HepG2 (cell line): ENCODE measurements at regions not wholly inside any gene's neighbourhood (a gene's known extent, or its start where the extent isn't known, plus 50 kb on each side); places are given as distances from the start of the nearest gene placed in this dataset.

Experiments used
- ATAC-seq: fragments of 200-7000 bp; cut with Tn5 transposase; 3 replicates; pipeline ENCODE4 v1.9.1; 2020; ENCODE audit warnings: mild to moderate bottlenecking, moderate library complexity
- BruUV-seq: library from RNA; stranded (reverse); fragments of 400-500 nt; replicated peaks from 2 replicates; lab custom pipeline; 2021; lab: Mats Ljungman, UMichigan
- CTCF ChIA-PET: fragments of 300-600 bp; formaldehyde crosslinking; extraction: SDS; loops from one replicate; lab custom pipeline; 2021; ENCODE audit warnings: low total read pairs, inconsistent platforms, low intra/inter-chr PET ratio; lab: Yijun Ruan, JAX
- POLR2A ChIA-PET: fragments of 350-600 bp; sonication (Branson Sonifier 250); formaldehyde crosslinking; loops from one replicate; lab custom pipeline; 2020; ENCODE audit warnings: antibody characterized with exemption, inconsistent platforms; lab: Yijun Ruan, JAX
- DNase-seq: peaks from one replicate; pipeline ENCODE4 v3.0.0-alpha.2; 2015; ENCODE audit warnings: low spot score
- FAIRE-seq: peaks from 3 replicates; lab custom pipeline; 2011; peaks lifted over from hg19 to GRCh38; lab: Jason Lieb, UNC
- H2AFZ ChIP-seq: one replicate; pipeline ENCODE4 v1.6.1; 2011; ENCODE audit warnings: low read length, inconsistent platforms
- H3K27ac ChIP-seq: fragments of 300-600 bp; 3 replicates; pipeline ENCODE4 v1.8.0; 2011; ENCODE audit warnings: mixed run types, mild to moderate bottlenecking, mixed read lengths, low read length, inconsistent platforms; ENCODE audit not compliant: insufficient read depth; ENCODE audit errors: extremely low read length
- H3K27me3 ChIP-seq, 2 experiments: fragments of 200-600 bp in 1 of 2; 2 replicates in 1 of 2; 3 replicates in 1 of 2; pipeline versions ENCODE4 v1.6.0 to v1.8.0; 2011; ENCODE audit warnings: low read length in 2 of 2, mild to moderate bottlenecking in 2 of 2, moderate library complexity in 2 of 2, inconsistent platforms in 1 of 2; ENCODE audit not compliant: insufficient read depth in 2 of 2, control insufficient read depth in 1 of 2
- H3K36me3 ChIP-seq, 2 experiments: fragments of 200-600 bp in 1 of 2; replicated peaks in 1 of 2; 2 replicates in 1 of 2; 3 replicates in 1 of 2; pipeline versions ENCODE4 v1.5.1 to v1.8.0; 2011; ENCODE audit warnings: low read length in 2 of 2, inconsistent platforms in 1 of 2; ENCODE audit not compliant: insufficient read depth in 2 of 2, control insufficient read depth in 1 of 2
- H3K4me1 ChIP-seq: 2 replicates; pipeline ENCODE4 v1.5.1; 2012; ENCODE audit warnings: low read length, inconsistent platforms; ENCODE audit not compliant: insufficient read depth
- H3K4me2 ChIP-seq: 2 replicates; pipeline ENCODE4 v1.6.0; 2011; ENCODE audit warnings: low read depth, low read length, inconsistent platforms
- H3K4me3 ChIP-seq, 3 experiments: fragments of 200-600 bp in 1 of 3; sonication (generic), shearing (Covaris generic) in 1 of 3; replicated peaks in 1 of 3; 2 replicates each; pipeline ENCODE4 v1.5.1; 2011 to 2016; ENCODE audit warnings: low read length in 3 of 3, inconsistent platforms in 2 of 3, low read depth in 2 of 3, mild to moderate bottlenecking in 2 of 3, control low read depth in 1 of 3, mixed read lengths in 1 of 3; ENCODE audit not compliant: insufficient read depth in 1 of 3
- H3K79me2 ChIP-seq: one replicate; pipeline ENCODE4 v1.6.1; 2011; ENCODE audit warnings: low read length, inconsistent platforms; ENCODE audit not compliant: insufficient read depth
- H3K9ac ChIP-seq: 2 replicates; pipeline ENCODE4 v1.6.0; 2011; ENCODE audit warnings: mild to moderate bottlenecking, low read depth, low read length, inconsistent platforms; ENCODE audit not compliant: insufficient read depth
- H3K9me3 ChIP-seq: 2 replicates; pipeline ENCODE4 v1.5.1; 2012; ENCODE audit warnings: mild to moderate bottlenecking, low read length
- H4K20me1 ChIP-seq: 2 replicates; pipeline ENCODE4 v1.6.0; 2011; ENCODE audit warnings: inconsistent platforms, mild to moderate bottlenecking, low read length, moderate library complexity; ENCODE audit not compliant: insufficient read depth
- HNRNPK ChIP-seq: fragments of 200-400 bp; formaldehyde crosslinking; IDR thresholded peaks from 2 replicates; pipeline ENCODE4 v1.6.1; 2018; ENCODE audit warnings: low read length, low read depth, moderate library complexity, mild to moderate bottlenecking; ENCODE audit not compliant: poor library complexity, severe bottlenecking
- KDM6A ChIP-seq: IDR thresholded peaks from 2 replicates; pipeline ENCODE4 v1.6.1; 2016; ENCODE audit warnings: low read depth
- ZMYM4 ChIP-seq: sonication (generic); formaldehyde crosslinking; IDR thresholded peaks from 2 replicates; pipeline ENCODE4 v1.8.1; 2023; ENCODE audit warnings: mild to moderate bottlenecking, missing genetic modification reagents
- WGBS: methylation state at CpG from one replicate; pipeline ENCODE4 v1.1.6; 2017; ENCODE audit warnings: low lambda C conversion rate; 5-methylcytosine and 5-hydroxymethylcytosine counted together
- in situ Hi-C: cut with HindIII; loops from 2 replicates; pipeline ENCODE4 v1.10.0; 2017; ENCODE audit warnings: low pct_unique_long_range_greater_than_20kb; ENCODE audit not compliant: extremely low pct_ligation_motif_present
- intact Hi-C: fragments of 100-400 bp; cut with micrococcal nuclease; formaldehyde crosslinking; loops from one replicate; pipeline ENCODE4 v1.10.0; 2022; ENCODE audit not compliant: unreplicated experiment
- TF ChIP-seq, protein P1 (sequence below): sonication (generic); formaldehyde crosslinking; IDR thresholded peaks from 2 replicates; pipeline ENCODE4 v1.5.1; 2020; ENCODE audit warnings: missing genetic modification reagents, mild to moderate bottlenecking, borderline replicate concordance

DNA sequence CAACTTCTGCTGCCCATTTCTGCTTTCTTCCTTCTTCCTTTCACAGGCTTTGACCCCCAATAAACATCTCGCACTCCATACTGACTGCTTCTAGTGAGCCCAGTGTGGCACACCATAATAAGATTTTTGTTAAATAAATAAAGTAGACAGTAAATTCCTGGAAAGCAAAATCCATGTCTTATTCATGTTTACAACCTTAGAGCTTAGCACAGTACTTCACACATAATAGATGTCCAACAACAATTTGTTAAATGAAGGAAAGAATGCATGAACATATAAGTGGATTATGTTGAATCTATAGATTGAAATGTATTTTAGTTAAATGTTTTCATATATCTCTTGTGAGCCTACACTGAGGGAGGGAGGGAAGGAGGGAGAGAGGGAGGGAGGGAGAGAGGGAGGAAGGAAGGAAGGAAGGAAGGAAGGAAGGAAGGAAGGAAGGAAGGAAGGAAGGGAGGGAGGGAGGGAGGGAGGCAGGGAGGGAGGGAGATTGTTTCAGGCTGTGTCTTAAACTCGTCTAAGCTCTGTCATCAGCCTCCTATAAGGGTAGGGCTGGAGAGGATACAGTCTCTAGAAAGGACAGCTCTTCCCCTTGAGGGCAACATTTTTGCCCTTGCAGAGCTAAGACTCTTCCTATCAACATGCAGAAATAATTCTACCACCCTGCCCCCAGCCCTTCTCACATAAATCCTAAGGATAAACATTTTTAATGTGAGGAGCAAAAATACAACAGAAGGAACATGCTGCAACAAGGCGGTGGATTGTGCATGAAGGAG lies 168.1 kb downstream of the BARX2 start:
- ChIA-PET POLR2A (no interaction called here), CTCF (no interaction called here)
- no peaks in the 10 kb centered on the region for H4K20me1 ChIP-seq
- no peak overlapping the region for H3K9ac ChIP-seq
- TF ChIP-seq HNRNPK (peak; percentile 44), KDM6A (CRISPR knock-in tag) (no peak)
- TF ChIP-seq, protein P1, sequence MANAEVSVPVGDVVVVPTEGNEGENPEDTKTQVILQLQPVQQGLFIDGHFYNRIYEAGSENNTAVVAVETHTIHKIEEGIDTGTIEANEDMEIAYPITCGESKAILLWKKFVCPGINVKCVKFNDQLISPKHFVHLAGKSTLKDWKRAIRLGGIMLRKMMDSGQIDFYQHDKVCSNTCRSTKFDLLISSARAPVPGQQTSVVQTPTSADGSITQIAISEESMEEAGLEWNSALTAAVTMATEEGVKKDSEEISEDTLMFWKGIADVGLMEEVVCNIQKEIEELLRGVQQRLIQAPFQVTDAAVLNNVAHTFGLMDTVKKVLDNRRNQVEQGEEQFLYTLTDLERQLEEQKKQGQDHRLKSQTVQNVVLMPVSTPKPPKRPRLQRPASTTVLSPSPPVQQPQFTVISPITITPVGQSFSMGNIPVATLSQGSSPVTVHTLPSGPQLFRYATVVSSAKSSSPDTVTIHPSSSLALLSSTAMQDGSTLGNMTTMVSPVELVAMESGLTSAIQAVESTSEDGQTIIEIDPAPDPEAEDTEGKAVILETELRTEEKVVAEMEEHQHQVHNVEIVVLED (CRISPR knock-in tag): no peak
- TF ChIP-seq, all 625 proteins: peak for 1
- Histone ChIP-seq H3K4me3 (no peak overlapping the region), H2AFZ (no peak overlapping the region), H3K79me2 (no peaks in the 10 kb centered on the region), H3K4me1 (no peaks in the 10 kb centered on the region), H3K27me3 (no peaks in the 10 kb centered on the region; a peak in 1 of 5 replicates), H3K36me3 (no peaks in the 10 kb centered on the region), H3K27ac (no peak overlapping the region), H3K9me3 (peaks cover 5% of the 10 kb centered on the region), H3K4me2 (no peak overlapping the region)
- ATAC-seq (no peak), DNase-seq (no peak), FAIRE-seq (no peak)
- intact Hi-C loops (no loop called here), in situ Hi-C loops (no loop called here)
- BruUV-seq: no TSS peak
- WGBS: 2% methylated on average over 3 of the region's 3 CpGs

DNA sequence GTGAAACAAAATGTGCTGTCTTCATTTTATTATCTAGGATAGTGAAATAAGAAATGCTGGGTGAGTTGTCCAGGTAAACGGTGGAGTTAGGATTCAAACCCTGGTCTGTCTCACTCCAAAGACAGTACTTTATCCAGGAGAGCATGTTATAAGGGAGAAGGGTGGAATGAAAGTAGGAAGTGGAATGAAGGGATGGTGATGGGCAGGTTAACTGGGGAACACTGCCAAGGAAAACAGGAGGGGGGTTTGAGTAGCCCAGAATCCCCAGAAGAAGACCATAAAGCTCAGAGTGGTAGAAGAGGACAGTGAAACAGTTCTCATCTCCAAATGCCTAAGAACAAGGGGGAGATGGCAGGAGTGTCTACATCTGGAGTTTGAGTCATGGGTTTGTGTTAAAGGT lies 169.0 kb downstream of the BARX2 start:
- Histone ChIP-seq H3K4me2 (no peak overlapping the region), H3K9ac (no peak overlapping the region), H3K27ac (no peak overlapping the region), H3K79me2 (no peaks in the 10 kb centered on the region), H3K9me3 (peaks cover 2% of the 10 kb centered on the region), H3K4me1 (no peaks in the 10 kb centered on the region), H2AFZ (no peak overlapping the region), H3K36me3 (no peaks in the 10 kb centered on the region), H3K4me3 (no peak overlapping the region), H4K20me1 (no peaks in the 10 kb centered on the region), H3K27me3 (no peaks in the 10 kb centered on the region; a peak in 1 of 5 replicates)
- ATAC-seq: no peak
- ChIA-PET CTCF (no interaction called here), POLR2A (no interaction called here)
- no peak for DNase-seq
- in situ Hi-C loops (no loop called here), intact Hi-C loops (no loop called here)
- no peak for FAIRE-seq
- no peak for TF ChIP-seq ZMYM4 (CRISPR knock-in tag)
- no TSS peak for BruUV-seq
- WGBS: 0% methylated on average over 1 of the region's 1 CpG
